SK-N-MC (cell line): ENCODE measurements at regions not wholly inside any gene's neighbourhood (a gene's known extent, or its start where the extent isn't known, plus 50 kb on each side); places are given as distances from the start of the nearest gene placed in this dataset.

ENCODE experiments used
- DNase-seq: peaks from one replicate; pipeline ENCODE4 v3.0.0-alpha.2; 2011; ENCODE audit warnings: low read depth, low spot score
- H3K27ac ChIP-seq: fragments of 200-600 bp; sonication (generic); 2 replicates; pipeline ENCODE4 v1.5.1; 2016; ENCODE audit warnings: mixed run types
- H3K36me3 ChIP-seq: fragments of 200-600 bp; sonication (generic); 2 replicates; pipeline ENCODE4 v1.6.1; 2017; ENCODE audit warnings: antibody characterized with exemption, low read length, mixed read lengths; ENCODE audit not compliant: insufficient read depth
- H3K4me3 ChIP-seq: fragments of 200-600 bp; sonication (generic); 2 replicates; pipeline ENCODE4 v1.5.1; 2016
- H3K9ac ChIP-seq: fragments of 200-600 bp; sonication (generic); 2 replicates; pipeline ENCODE4 v1.8.0; 2017; ENCODE audit warnings: mixed run types, mixed read lengths; ENCODE audit not compliant: insufficient read length
- H3K9me3 ChIP-seq: fragments of 200-600 bp; sonication (generic); 2 replicates; pipeline ENCODE4 v1.6.1; 2017; ENCODE audit warnings: low read depth, mild to moderate bottlenecking, antibody characterized with exemption, low read length, moderate library complexity, mixed read lengths
- EZH2 ChIP-seq: fragments of 200-600 bp; sonication (generic); IDR thresholded peaks from one replicate; pipeline ENCODE4 v1.6.1; 2017; ENCODE audit warnings: antibody characterized with exemption
- FOXP2 ChIP-seq: optimal IDR thresholded peaks from 2 replicates; pipeline ENCODE3; 2011; ENCODE audit warnings: mild to moderate bottlenecking, moderate library complexity; ENCODE audit not compliant: insufficient read depth; ENCODE audit errors: extremely low read length, control extremely low read depth
- POLR2AphosphoS5 ChIP-seq: IDR thresholded peaks from 2 replicates; pipeline ENCODE4 v1.6.1; 2012; ENCODE audit warnings: mild to moderate bottlenecking, low read depth, low read length, borderline replicate concordance

- Histone ChIP-seq H3K9me3 (no peaks in the 10 kb centered on the region), H3K4me3 (no peak overlapping the region), H3K27ac (no peak overlapping the region), H3K36me3 (no peaks in the 10 kb centered on the region), H3K9ac (no peak overlapping the region)
- TF ChIP-seq EZH2: no peak
- no peak for DNase-seq
Observed at GRCh38 chr5:175354964-175355363, 89.0 kb downstream of the DRD1 start.

GRCh38 chr5:175353926-175354325 lies 90.1 kb downstream of the DRD1 start:
- Histone ChIP-seq H3K4me3 (no peak overlapping the region), H3K9me3 (no peaks in the 10 kb centered on the region), H3K27ac (no peak overlapping the region), H3K36me3 (no peaks in the 10 kb centered on the region), H3K9ac (no peak overlapping the region)
- TF ChIP-seq EZH2 (no peak), POLR2AphosphoS5 (no peak), FOXP2 (no peak)
- no peak for DNase-seq

GRCh38 chr5:175351897-175352590 lies 91.9 kb downstream of the DRD1 start:
- H3K36me3 ChIP-seq: no peaks in the 10 kb centered on the region
- H3K4me3 ChIP-seq: no peak overlapping the region
- TF ChIP-seq EZH2 (no peak), FOXP2 (no peak), POLR2AphosphoS5 (no peak)
- DNase-seq: no peak
- no peak overlapping the region for H3K9ac ChIP-seq
- H3K9me3 ChIP-seq: no peaks in the 10 kb centered on the region
- no peak overlapping the region for H3K27ac ChIP-seq

- no peaks in the 10 kb centered on the region for H3K9me3 ChIP-seq
- H3K9ac ChIP-seq: no peak overlapping the region
- no peak for TF ChIP-seq FOXP2
- TF ChIP-seq POLR2AphosphoS5: no peak
- DNase-seq: no peak
- no peak overlapping the region for H3K4me3 ChIP-seq
- no peaks in the 10 kb centered on the region for H3K36me3 ChIP-seq
- H3K27ac ChIP-seq: no peak overlapping the region
Observed at GRCh38 chr5:175351126-175351525, 92.9 kb downstream of the DRD1 start.

GRCh38 chr5:175347931-175348330 lies 96.1 kb downstream of the DRD1 start:
- TF ChIP-seq POLR2AphosphoS5: no peak
- TF ChIP-seq FOXP2: no peak
- no peak for TF ChIP-seq EZH2
- Histone ChIP-seq H3K36me3 (no peaks in the 10 kb centered on the region), H3K9ac (no peak overlapping the region), H3K27ac (no peak overlapping the region), H3K9me3 (no peaks in the 10 kb centered on the region), H3K4me3 (no peak overlapping the region)
- no peak for DNase-seq

GRCh38 chr5:175347027-175347426 lies 97.0 kb downstream of the DRD1 start:
- Histone ChIP-seq H3K4me3 (no peak overlapping the region), H3K36me3 (no peaks in the 10 kb centered on the region), H3K9ac (no peak overlapping the region), H3K27ac (no peak overlapping the region), H3K9me3 (no peaks in the 10 kb centered on the region)
- no peak for DNase-seq
- TF ChIP-seq EZH2 (no peak), FOXP2 (no peak)

GRCh38 chr5:175344331-175345195 lies 99.4 kb downstream of the DRD1 start:
- peak; percentile 65 for DNase-seq
- Histone ChIP-seq H3K9ac (peak overlapping the region; percentile 55), H3K9me3 (no peaks in the 10 kb centered on the region), H3K4me3 (peak overlapping the region; percentile 50), H3K27ac (peak overlapping the region; percentile 97), H3K36me3 (no peaks in the 10 kb centered on the region)
- TF ChIP-seq EZH2 (no peak), POLR2AphosphoS5 (no peak), FOXP2 (peak; percentile 75)

GRCh38 chr5:175343308-175343707 lies 100.7 kb downstream of the DRD1 start:
- no peaks in the 10 kb centered on the region for H3K36me3 ChIP-seq
- peak overlapping the region; percentile 51 for H3K9ac ChIP-seq
- H3K4me3 ChIP-seq: peak overlapping the region; percentile 50
- TF ChIP-seq EZH2 (no peak), POLR2AphosphoS5 (peak; percentile 40; the same call in 1 of the 2 replicates), FOXP2 (peak; percentile 79)
- peak; percentile 97 for DNase-seq
- H3K27ac ChIP-seq: peak overlapping the region; percentile 97
- H3K9me3 ChIP-seq: no peaks in the 10 kb centered on the region
